ENCODE measurements at regions not wholly inside any gene's neighbourhood (a gene's known extent, or its start where the extent isn't known, plus 50 kb on each side); places are given as distances from the start of the nearest gene placed in this dataset.

- no peak for TF ChIP-seq CTCF (IDR thresholded peaks at IDR 0.05; ENCODE audit: insufficient read depth, low read length)
- TF ChIP-seq POLR2AphosphoS5 (IDR thresholded peaks at IDR 0.05; ENCODE audit: low read depth): no peak
These were observed 233.1 kb downstream of the IRX1 start for GRCh38 chr5:3828761-3829160.
